ENCODE measurements at regions not wholly inside any gene's neighbourhood (a gene's known extent, or its start where the extent isn't known, plus 50 kb on each side); places are given as distances from the start of the nearest gene placed in this dataset.

DNA sequence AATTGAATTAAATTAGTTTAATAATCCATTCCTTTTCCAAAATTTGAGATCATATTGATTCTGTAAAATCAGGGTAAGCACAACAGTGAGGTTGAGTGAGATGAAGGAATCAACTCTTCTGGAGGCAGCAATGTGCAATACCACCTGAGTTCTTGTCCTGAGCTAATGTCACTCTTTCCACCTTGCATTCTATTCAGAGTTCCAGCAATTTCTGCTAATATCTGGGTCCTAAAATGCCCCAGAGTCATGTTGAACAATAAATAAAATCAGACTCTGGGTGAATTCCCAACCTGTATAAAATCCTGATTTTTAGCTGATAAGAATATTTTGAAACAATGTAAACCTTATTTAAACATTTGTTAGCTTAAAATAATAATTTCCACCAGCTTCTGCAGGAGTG, 590.8 kb upstream of the ADGRB3 start:
- Histone ChIP-seq H3K36me3 (ENCODE audit: control insufficient read depth in 2 of 2, extremely low read depth in 1 of 2, insufficient read depth in 2 of 2, low read length in 2 of 2) (no peaks in the 10 kb centered on the region), H3K9me3 (replicated peaks; ENCODE audit: control insufficient read depth, insufficient read depth, low read length) (no peaks in the 10 kb centered on the region), H3K79me2 (ENCODE audit: control insufficient read depth, insufficient read depth, low read length) (no peaks in the 10 kb centered on the region), H3K9me1 (replicated peaks; ENCODE audit: control insufficient read depth, extremely low read depth, insufficient read depth, low read length) (no peaks in the 10 kb centered on the region), H2AFZ (ENCODE audit: low read depth, low read length) (no peak overlapping the region), H3K4me1 (ENCODE audit: control insufficient read depth, extremely low read depth, insufficient read depth, low read length) (no peaks in the 10 kb centered on the region), H4K20me1 (replicated peaks; ENCODE audit: control insufficient read depth, extremely low read depth, insufficient read depth, low read length) (no peaks in the 10 kb centered on the region), H3K9ac (replicated peaks; ENCODE audit: extremely low read depth, insufficient read depth, low read length) (no peak overlapping the region), H3K27ac (ENCODE audit: insufficient read depth, low read depth, low read length) (no peak overlapping the region), H3K4me3 (replicated peaks in 1 of 3; ENCODE audit: insufficient read depth in 1 of 3, low read depth in 1 of 3, low read length in 3 of 3) (no peak overlapping the region), H3K4me2 (ENCODE audit: insufficient read depth, low read length) (no peak overlapping the region), H3K27me3 (ENCODE audit: control insufficient read depth in 2 of 2, insufficient read depth in 2 of 2, low read length in 2 of 2) (no peaks in the 10 kb centered on the region)
- BruUV-seq (replicated peaks), result no TSS peak
- dilution Hi-C loops (cut with MboI; ENCODE audit: extremely low pct_ligation_motif_present, low sequenced_read_pairs) (no loop called here), intact Hi-C loops (cut with micrococcal nuclease) (no loop called here)
- TF ChIP-seq EZH2 (IDR thresholded peaks at IDR 0.05; ENCODE audit: borderline replicate concordance, low read depth, low read length, severe bottlenecking), result no peak
- TF ChIP-seq, protein P1, sequence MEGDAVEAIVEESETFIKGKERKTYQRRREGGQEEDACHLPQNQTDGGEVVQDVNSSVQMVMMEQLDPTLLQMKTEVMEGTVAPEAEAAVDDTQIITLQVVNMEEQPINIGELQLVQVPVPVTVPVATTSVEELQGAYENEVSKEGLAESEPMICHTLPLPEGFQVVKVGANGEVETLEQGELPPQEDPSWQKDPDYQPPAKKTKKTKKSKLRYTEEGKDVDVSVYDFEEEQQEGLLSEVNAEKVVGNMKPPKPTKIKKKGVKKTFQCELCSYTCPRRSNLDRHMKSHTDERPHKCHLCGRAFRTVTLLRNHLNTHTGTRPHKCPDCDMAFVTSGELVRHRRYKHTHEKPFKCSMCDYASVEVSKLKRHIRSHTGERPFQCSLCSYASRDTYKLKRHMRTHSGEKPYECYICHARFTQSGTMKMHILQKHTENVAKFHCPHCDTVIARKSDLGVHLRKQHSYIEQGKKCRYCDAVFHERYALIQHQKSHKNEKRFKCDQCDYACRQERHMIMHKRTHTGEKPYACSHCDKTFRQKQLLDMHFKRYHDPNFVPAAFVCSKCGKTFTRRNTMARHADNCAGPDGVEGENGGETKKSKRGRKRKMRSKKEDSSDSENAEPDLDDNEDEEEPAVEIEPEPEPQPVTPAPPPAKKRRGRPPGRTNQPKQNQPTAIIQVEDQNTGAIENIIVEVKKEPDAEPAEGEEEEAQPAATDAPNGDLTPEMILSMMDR (IDR thresholded peaks at IDR 0.05; ENCODE audit: extremely low read depth in 1 of 2, insufficient read depth in 1 of 2, low read depth in 1 of 2, low read length in 2 of 2), result no peak
- TF ChIP-seq MYC (IDR thresholded peaks at IDR 0.05; ENCODE audit: low read depth, low read length), result no peak
- TF ChIP-seq GATA2 (IDR thresholded peaks at IDR 0.05; ENCODE audit: insufficient read depth, insufficient read length, low read depth, low read length), result no peak
- TF ChIP-seq, protein P2, sequence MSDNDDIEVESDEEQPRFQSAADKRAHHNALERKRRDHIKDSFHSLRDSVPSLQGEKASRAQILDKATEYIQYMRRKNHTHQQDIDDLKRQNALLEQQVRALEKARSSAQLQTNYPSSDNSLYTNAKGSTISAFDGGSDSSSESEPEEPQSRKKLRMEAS (IDR thresholded peaks at IDR 0.05; ENCODE audit: insufficient read depth, insufficient read length), result no peak
- no peak for TF ChIP-seq POLR2A (IDR thresholded peaks at IDR 0.05; ENCODE audit: low read depth, low read length)
- TF ChIP-seq POLR2AphosphoS5 (IDR thresholded peaks at IDR 0.05; ENCODE audit: insufficient read depth, low read depth, low read length), result no peak
- no peak for TF ChIP-seq JUN (IDR thresholded peaks at IDR 0.05; ENCODE audit: borderline replicate concordance, insufficient read depth, insufficient read length, low read depth)
- TF ChIP-seq FOS (IDR thresholded peaks at IDR 0.05; ENCODE audit: borderline replicate concordance, insufficient read depth, low read length), result no peak
- DNase-seq (ENCODE audit: low read depth, low spot score) (no peak), FAIRE-seq (no peak)
- CTCF ChIA-PET, result no interaction called here
- POLR2A ChIA-PET, result no interaction called here

Data from endothelial cell of umbilical vein (primary cell).